Adrenal gland (tissue), 5 donors: ENCODE measurements at regions not wholly inside any gene's neighbourhood (a gene's known extent, or its start where the extent isn't known, plus 50 kb on each side); places are given as distances from the start of the nearest gene placed in this dataset.

Source experiments
- POLR2A ChIP-seq, 2 donors: fragments of 450-650 bp; IDR thresholded peaks; one replicate each; pipeline ENCODE4 v1.6.1; 2017; ENCODE audit warnings: antibody characterized with exemption in 2 of 2, mild to moderate bottlenecking in 2 of 2, moderate library complexity in 1 of 2
- TF ChIP-seq, protein P1 (sequence below), 6 experiments: fragments of 450-650 bp in 4 of 6; fragments of 200-600 bp in 2 of 6; sonication (generic) in 1 of 6; IDR thresholded peaks; 1 replicate in 5 of 6; 2 replicates in 1 of 6; pipeline versions ENCODE4 v1.5.1 to v1.8.0; 2016 to 2021; ENCODE audit warnings: antibody characterized with exemption in 6 of 6, mild to moderate bottlenecking in 2 of 6, moderate library complexity in 1 of 6
- donor health status: DM: no; HTN: no; CAD: no.

GRCh38 chr12:67722296-67722695 lies 73.8 kb downstream of the DYRK2 start:
- TF ChIP-seq, protein P1, sequence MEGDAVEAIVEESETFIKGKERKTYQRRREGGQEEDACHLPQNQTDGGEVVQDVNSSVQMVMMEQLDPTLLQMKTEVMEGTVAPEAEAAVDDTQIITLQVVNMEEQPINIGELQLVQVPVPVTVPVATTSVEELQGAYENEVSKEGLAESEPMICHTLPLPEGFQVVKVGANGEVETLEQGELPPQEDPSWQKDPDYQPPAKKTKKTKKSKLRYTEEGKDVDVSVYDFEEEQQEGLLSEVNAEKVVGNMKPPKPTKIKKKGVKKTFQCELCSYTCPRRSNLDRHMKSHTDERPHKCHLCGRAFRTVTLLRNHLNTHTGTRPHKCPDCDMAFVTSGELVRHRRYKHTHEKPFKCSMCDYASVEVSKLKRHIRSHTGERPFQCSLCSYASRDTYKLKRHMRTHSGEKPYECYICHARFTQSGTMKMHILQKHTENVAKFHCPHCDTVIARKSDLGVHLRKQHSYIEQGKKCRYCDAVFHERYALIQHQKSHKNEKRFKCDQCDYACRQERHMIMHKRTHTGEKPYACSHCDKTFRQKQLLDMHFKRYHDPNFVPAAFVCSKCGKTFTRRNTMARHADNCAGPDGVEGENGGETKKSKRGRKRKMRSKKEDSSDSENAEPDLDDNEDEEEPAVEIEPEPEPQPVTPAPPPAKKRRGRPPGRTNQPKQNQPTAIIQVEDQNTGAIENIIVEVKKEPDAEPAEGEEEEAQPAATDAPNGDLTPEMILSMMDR (IDR thresholded peaks at IDR 0.05) = no peak
- no peak for TF ChIP-seq POLR2A (IDR thresholded peaks at IDR 0.05)
